Bone marrow (tissue), 2 donors: ENCODE measurements at regions not wholly inside any gene's neighbourhood (a gene's known extent, or its start where the extent isn't known, plus 50 kb on each side); places are given as distances from the start of the nearest gene placed in this dataset.
"Not testable (repeated sequence)": the region's sequence is repeated elsewhere in the genome, so short reads cannot be mapped to it uniquely, and the experiment has no call there.

Experiments used
- DNase-seq, 2 donors: peaks; one replicate each; lab custom pipeline; 2025; lab: John Stamatoyannopoulos, UW

- DNase-seq, result no peak
Observed at GRCh38 chr13:58617880-58618665, 986.5 kb downstream of the PCDH17 start.

GRCh38 chr13:58619396-58620113 lies 988.0 kb downstream of the PCDH17 start:
- DNase-seq, result no peak

GRCh38 chr13:58620176-58620575 lies 988.6 kb downstream of the PCDH17 start:
- no peak for DNase-seq

GRCh38 chr13:58625703-58626389 lies 994.3 kb downstream of the PCDH17 start:
- no peak for DNase-seq

GRCh38 chr13:58630794-58631193 lies 999.2 kb downstream of the PCDH17 start:
- DNase-seq, result no peak

GRCh38 chr13:58633226-58633625 lies 1001.7 kb downstream of the PCDH17 start:
- no peak for DNase-seq

GRCh38 chr13:58655086-58655485 lies 1023.5 kb downstream of the PCDH17 start:
- peak in 1 of 2 donors; percentile 15 for DNase-seq

- DNase-seq, result no peak
Observed at GRCh38 chr13:58660826-58661225, 1029.3 kb downstream of the PCDH17 start.

GRCh38 chr13:58666331-58666730 lies 1034.8 kb downstream of the PCDH17 start:
- DNase-seq, result no peak

GRCh38 chr13:58667096-58667495 lies 1035.6 kb downstream of the PCDH17 start:
- DNase-seq, result no peak

GRCh38 chr13:58680115-58680514 lies 1048.6 kb downstream of the PCDH17 start:
- DNase-seq, result no peak

- no peak for DNase-seq
Observed at GRCh38 chr13:58682616-58683015, 1051.1 kb downstream of the PCDH17 start.

- no peak for DNase-seq
Observed at GRCh38 chr13:58687148-58687547, 1055.6 kb downstream of the PCDH17 start.

GRCh38 chr13:58698531-58698930 lies 1067.0 kb downstream of the PCDH17 start:
- no peak for DNase-seq

- DNase-seq, result no peak
Observed at GRCh38 chr13:58704953-58705352, 1073.4 kb downstream of the PCDH17 start.

GRCh38 chr13:58706421-58706820 lies 1074.9 kb downstream of the PCDH17 start:
- DNase-seq, result no peak

- no peak for DNase-seq
Observed at GRCh38 chr13:58712191-58712590, 1080.6 kb downstream of the PCDH17 start.

- not testable (repeated sequence) for DNase-seq
Observed at GRCh38 chr13:58714016-58714415, 1082.5 kb downstream of the PCDH17 start.

GRCh38 chr13:58721273-58721672 lies 1089.7 kb downstream of the PCDH17 start:
- no peak for DNase-seq

- no peak for DNase-seq
Observed at GRCh38 chr13:58728126-58728525, 1096.6 kb downstream of the PCDH17 start.

GRCh38 chr13:58729361-58729760 lies 1097.8 kb downstream of the PCDH17 start:
- no peak for DNase-seq

- no peak for DNase-seq
Observed at GRCh38 chr13:58744686-58745085, 1113.1 kb downstream of the PCDH17 start.

GRCh38 chr13:58767566-58767965 lies 1136.0 kb downstream of the PCDH17 start:
- no peak for DNase-seq
